Right renal pelvis (tissue), 4 donors: ENCODE measurements at regions not wholly inside any gene's neighbourhood (a gene's known extent, or its start where the extent isn't known, plus 50 kb on each side); places are given as distances from the start of the nearest gene placed in this dataset.

Experiments
- DNase-seq, 4 donors: peaks; one replicate each; pipeline ENCODE4 v3.0.0-alpha.2; 2013; ENCODE audit warnings: low read depth in 4 of 4, low spot score in 3 of 4, missing footprints in 1 of 4

DNA sequence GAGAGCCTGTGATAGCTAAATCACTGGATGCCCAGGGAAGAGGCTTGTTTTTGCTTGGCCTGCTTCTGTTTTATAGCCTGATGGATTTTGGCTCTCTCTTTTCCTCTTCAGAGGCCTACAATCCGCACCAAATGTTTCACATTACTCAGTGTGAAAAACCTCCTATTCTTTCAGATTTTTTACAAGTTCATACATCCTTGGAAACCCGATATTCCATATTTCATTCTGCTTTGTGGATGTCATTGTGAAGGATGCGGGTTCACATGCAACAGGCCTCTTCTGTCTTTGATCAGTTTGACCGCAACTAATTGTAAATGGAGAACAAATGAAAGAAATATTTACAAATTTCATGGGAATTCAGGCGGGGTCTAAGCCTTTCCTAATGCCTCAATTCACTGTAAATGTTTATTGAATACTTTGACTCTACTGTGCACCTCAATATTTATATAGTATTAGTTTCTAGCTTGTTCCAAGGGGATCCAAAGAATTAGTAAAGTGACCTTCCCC is 269.9 kb downstream of the DMRT2 start:
- no peak for DNase-seq

DNA sequence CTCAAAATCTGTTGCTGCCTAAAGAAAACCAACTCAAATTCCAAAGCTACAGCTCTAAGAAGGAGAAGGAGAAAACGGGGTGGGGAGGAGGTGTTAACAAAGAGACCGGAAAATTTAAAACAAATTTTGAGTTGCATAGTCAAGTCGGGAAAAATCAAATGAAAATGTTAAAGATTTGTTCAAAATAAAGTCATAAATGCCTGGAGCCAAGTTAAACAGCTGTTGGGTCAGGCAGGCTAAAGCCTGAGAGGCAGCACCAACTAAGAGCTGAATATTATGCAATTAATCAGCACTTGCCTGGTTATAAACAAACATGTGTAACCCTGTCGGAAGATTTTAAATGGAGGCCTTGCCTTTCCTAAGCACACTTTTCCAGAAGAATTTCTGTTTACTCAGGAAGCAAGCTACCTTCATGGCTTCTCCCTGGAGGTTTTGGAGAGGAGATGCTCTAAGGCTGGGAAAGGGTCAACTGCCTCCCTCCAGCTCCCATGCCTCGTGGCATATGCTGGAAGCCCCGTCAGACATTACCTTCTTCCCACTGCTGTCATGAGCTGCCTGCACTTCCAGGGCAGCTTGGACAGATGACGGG is 270.5 kb downstream of the DMRT2 start:
- DNase-seq, result no peak

DNA sequence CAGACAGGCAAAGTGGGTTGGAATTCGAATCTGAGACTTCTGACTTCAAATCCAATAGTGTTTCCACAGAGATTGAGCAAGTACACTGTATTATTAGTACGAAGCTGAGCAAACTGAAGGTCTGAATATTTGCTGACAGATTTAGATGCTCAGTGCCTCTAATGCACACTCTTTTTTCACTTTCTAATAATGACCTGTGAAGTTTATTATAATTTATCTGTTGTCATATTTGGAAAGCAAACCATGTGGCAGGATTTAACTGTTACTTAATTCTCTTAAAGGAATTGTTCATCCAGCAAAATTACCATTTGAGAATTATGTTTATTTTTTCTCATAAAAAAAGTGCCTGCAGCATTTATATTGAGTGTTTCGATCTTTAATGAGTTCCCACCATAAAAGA is 277.3 kb downstream of the DMRT2 start:
- no peak for DNase-seq

DNA sequence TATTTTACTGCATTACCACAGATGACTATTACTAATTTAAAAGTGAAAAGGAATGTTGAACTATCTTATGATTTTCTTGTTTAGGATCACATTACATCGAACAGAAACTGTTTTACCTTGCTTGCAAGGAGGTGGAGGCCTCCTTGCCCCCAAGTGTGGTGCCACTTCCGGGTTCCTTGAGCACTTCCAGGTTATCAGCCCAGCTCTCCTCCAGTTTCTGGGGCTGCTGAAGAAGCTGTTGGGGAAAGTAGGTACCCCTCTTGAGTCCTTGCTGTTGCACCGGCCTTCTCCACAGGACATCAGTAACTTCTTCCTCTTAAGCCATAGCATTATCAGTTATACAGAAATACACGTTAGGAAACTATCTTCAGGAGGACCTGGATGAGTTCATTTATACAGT is 278.2 kb downstream of the DMRT2 start:
- no peak for DNase-seq

DNA sequence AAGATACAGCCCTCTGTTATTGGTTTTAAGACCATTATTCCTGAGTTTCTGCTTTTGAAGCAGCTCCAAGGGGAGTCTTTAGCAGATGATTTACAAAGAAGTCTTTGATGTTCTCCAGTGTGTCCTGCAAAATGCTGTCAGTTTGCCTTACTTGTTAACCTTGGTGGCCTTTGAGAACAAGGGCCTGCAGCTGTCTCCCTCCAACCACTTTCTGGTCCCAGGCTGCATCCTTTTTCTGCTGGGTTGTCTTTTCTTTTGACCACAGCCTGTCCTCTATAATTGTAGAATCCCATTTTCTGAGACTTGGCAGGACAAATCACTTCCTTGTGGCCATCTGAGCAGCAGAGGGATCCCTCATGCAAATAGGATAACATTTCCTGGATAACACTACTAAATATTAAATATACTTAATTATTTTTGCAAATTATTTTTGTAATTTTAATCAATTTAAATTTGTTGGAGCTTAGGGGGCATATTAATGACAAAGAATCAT is 281.4 kb downstream of the DMRT2 start:
- no peak for DNase-seq

DNA sequence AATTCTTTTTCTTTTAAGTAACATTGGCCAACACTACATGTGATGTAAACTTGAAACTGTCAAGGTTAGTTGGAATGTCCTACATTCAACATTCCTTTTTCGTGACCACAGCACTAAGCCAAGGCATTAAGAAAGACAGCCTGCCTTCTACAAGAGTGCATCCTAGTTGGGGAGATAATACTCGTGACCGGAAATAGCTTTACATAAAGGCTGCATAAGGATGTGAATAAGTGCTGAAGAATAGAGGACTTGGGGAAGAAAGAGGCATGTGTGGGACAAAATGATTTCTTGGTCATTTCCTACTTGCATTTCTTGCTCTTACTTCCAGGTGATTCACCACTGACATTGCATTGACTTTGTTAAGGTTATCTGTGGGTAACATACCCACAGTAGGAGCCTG is 282.0 kb downstream of the DMRT2 start:
- no peak for DNase-seq

DNA sequence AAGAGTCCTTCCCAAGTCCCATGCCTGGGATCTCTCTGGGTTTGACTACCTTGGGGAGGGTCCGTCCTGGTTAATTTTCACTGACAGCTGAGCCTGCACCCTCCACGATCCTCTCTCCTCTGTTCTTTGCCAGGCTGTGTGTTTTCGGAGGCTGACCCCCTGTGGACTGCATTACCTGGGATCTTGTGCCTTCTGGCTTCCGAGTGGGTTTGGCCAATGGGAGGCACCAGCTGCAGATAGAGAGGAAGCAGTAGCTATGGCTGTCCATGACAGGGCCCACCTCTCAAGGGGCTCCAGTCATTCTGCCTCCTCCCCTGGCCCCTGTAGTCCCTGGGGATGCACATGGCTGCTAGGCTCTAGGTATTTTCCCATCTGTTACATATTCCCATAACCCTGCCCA is 285.0 kb downstream of the DMRT2 start:
- DNase-seq, result no peak

DNA sequence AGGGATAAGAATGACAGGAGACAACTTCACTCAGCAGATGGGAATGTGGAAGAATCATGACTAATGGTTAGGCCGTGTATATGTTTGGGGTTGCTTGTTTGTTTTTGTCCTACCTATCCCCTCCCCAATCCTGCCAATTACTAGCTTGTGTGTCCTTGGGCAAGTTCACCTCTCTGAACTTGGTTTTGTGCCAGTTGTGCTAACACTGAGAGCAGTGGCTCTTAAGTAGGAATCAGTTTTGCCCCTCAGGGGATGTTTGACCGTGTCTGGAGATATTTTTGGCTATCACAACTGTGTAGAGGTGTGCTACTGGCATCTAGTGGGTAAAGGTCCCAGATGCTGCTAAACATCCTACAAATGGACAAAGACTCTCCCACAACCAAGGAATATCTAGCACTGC is 287.0 kb downstream of the DMRT2 start:
- DNase-seq, result no peak

DNA sequence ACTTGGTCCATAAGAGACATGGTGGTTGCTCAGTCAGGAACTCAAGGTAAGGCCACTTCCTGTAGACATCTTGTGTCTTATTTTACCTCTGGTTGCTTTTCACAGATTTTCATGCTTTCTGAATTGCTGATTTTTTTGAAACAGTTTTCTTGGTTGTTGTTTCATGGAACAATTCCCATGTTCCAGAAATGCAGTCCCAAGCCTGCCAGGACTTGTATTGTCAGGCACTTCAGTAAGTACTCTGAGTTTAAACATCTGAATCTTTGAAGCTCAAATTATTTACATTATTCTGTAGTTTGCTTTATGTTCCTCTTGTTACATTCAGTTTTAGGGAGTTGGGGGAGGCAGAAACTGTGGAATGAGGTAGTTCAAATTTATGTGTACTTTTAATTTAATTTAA is 290.2 kb downstream of the DMRT2 start:
- no peak for DNase-seq

DNA sequence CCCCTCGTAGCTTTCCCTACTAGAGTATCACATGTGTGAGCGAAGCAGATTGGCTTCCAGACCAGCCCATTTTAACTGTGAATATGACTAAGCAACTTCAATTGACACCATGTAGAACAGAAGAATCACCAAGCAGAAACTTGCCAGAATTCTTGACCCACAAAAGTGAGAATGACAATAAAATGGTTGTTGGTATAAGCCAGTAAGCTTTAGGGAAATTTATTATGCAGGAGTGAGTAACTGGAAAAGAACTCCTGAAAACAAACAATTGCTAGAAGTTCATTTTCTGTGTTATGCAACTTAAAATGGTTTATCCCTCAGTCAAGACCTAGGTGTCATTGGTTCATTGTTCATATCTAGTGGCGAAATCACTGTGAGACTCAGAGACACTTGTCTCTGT is 303.1 kb downstream of the DMRT2 start:
- no peak for DNase-seq

DNA sequence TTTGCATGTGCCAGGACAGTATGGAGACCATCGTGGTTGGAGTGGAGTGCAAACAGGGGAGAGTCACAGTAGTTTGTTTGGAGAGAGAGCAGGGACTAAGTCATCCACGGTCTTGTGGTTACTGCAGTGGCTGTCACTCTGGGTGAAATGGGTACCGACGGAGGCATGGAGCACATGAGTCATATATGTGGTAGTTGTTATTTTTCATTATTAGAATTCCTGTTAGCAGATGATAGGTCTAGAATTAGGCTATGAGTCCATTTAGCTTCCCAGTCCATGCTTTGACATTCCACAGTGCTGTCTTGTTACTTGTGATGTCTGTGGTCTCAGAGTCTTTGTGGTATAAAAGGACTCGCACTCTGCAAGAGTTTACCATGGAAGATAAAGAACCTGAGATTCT is 303.9 kb downstream of the DMRT2 start:
- DNase-seq, result no peak

DNA sequence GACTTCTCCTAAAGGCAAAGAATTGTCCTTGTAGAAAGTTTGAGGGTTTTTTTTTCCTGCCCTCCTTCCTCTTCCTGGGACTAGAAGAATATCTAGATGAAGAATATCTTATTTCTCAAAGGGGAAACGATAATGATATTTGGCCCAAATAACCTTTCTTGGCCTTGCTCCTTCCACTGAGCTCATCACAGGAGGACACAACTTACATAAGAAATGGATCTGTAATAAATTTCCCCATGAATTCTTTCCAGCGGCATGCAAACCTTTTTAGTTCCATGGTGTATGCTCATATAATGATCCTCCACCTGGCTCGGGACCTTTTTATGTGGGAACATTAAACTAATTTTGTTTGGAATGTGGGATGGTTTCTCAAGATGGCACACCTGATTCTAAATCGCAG is 304.4 kb downstream of the DMRT2 start:
- DNase-seq, result no peak

DNA sequence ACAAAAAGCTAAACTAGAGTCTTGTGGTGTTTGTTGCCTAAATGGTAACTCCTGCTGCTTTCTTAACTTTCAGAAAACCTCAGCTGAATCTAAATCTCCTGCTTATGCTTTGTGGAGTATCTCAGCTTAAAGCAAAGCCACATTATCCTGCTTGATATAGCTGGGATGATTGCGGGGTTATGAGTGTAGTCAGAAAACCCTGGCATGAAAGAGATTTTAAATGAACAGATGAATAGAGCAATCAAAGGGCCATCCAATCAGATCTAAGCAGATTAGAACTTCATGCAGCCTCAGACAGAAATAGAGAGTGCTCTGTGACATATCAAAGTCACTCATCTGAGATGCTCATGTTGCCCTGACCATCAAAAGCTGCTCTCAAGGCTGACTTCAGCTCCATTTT is 305.5 kb downstream of the DMRT2 start:
- DNase-seq, result no peak

DNA sequence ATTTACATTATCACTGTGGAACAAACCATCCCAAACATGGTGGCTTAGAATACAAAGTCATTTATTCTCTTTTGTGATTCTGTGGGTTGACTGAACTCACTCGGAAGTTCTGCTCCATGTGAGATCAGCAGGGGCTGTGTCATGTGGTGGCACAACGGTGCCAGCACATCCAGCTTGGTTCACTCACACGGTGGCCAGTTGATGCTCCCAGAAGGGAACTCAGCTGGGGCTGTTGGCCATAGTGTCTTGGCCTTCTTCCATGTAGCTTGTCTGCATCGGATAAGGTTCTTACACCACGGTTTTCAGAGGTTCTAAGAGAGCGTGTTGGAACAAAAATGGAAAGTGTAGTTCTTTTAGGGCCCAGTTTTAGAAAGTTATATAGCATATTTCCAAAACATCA is 312.7 kb downstream of the DMRT2 start:
- no peak for DNase-seq

DNA sequence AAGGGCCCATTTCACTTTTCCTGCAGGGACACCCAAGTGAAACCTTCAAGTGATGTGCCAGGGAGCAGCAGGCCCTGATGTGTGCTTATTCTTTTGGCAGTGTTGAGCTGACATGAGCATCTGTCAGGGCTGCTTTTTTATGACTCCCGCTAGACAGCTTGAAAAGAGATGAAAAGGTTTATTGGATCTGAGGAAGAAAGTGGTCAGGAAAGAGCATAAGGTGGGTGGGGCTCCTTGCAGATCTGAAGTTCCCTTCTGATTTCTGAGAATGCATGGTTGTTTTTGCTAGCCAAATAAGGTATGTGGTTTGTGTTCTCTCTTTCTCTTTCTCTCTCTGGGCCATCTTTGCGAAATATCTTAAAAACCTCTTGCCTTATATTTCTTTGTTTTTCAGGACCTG is 316.1 kb downstream of the DMRT2 start:
- DNase-seq, result no peak

DNA sequence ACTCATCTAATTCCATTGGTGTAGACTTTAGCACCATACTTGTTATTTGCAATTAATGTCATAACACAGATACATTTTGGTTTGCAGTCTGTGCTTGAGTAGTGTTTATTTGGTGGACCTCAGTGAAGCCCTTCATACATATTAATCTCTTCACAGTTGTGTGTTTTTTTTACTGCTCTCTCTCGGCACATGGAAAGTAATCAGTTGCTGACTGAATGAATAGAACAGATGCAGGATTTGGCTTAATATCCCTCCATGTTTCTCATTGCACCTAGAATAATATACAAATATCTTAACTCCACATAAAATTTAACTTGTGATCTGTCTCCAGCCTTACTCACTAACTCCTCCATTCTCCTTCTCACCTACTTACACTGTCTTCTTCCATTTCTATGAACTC is 319.1 kb downstream of the DMRT2 start:
- DNase-seq, result no peak

DNA sequence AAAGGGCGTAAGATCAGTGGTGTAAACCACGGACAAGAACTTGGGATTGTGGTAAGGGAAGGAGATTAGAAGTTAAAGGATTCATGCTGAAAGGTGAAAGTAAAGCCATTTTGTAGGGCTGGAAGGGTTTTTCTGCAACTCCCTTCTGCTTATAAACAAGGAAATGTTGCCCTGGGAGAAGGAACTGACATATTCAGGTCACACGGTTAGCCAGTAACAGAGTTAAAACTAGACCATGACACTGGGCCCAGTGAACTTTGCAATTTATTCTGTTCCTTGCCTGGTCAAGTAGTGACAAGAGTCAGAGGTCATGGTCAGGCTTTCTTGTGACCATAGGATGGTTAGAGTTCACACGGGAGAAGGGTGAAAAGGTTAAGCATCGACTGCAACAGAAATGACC is 323.3 kb downstream of the DMRT2 start:
- no peak for DNase-seq

DNA sequence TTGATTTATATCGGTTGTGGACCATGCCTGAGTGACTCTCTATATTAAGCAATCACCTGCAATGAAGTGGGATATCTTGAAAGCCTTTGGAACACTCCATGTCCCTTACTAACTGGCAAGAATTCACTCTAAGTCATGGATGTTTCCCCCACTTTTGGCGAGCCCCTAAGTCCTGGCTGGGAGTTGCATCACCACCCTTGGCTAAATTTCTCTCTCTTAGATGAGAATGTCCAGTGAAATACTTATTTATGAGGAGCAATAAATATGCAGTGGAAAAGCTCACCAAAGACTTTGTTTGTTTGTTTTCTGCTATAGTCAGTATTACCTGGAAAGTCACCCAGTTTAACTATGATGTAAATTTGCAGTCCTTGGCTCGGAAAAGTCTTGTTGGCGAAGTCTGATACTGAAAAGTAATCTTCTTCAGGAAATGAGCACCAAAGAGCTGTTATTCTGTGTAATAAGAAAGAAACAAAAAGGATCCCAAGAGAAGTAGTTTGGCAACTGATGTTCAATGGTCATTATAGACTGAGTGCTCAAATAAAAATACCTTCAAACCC is 333.8 kb downstream of the DMRT2 start:
- no peak for DNase-seq

DNA sequence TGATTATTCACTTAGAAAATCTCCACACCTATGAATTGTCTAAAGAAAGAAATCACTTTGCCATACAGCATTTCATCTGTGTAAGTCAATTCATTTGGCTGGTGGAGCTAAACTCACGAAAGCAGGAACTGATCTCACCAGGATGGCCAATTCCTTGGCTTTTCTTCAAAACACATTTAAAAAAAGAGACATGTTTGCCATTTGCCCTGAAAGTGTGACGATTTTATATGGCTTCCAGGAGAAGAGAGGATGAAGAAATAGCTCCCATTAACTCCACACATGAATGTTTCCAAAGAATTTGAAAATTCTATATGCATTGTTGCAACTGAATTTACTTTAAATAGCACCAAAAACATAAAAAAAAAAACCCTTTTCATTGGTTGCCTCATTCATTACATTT is 334.7 kb downstream of the DMRT2 start:
- DNase-seq, result no peak

DNA sequence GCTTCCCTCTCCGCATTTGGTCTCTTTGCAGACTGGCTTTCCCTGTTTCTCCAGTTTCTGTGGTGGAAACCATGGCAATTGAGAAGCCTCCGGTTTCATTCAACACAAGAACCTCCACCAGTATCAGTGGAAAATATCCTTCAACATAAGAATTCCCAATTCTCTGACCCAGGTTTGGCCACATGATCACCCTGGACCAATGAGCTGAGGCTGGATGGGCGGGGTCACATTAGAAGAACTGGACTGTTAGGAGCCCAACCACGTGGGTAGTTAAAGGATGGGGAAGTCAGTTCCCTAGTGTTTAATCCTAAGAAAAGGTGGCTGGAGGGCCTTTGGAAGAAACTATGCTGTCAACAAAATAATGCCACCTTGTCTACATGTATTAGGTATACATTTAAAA is 336.3 kb downstream of the DMRT2 start:
- no peak for DNase-seq

DNA sequence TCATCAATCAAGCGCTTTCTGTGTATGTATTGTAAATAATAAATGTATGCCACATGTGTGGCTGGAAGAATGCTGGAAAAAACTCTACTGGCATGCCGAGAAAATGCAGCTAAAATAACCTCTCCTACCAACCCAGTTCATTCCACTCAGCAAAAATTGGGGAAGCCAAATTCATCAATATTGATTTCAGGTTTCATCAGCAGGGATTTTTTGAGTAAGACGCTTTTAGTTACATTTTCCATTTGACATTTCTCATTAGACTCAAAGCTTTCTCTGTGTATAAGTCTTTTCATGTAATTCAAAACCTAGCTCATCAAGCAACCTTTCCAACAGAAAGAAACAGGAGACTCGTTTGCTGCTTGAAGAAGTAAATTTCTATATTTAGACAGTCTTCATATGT is 338.1 kb downstream of the DMRT2 start:
- DNase-seq, result no peak

DNA sequence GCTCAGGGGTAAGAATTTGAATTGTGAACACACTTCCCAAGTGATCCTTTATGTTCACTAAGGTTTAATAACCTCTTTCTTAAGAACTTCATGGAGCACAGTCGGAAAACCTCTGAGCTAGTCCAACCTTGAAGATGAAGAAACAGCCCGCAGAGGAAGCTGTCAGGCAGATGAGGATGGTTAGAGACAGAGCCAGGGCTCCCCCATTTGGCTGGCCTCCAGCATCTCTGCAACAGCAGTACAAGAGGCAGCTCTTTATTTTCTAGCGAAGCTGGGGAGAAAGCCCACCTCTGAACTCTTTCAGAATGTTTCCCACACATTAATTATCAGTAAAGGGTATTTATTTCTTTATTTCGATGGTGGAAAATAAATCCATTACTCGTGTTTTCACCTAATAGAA is 350.8 kb downstream of the DMRT2 start:
- DNase-seq, result no peak

DNA sequence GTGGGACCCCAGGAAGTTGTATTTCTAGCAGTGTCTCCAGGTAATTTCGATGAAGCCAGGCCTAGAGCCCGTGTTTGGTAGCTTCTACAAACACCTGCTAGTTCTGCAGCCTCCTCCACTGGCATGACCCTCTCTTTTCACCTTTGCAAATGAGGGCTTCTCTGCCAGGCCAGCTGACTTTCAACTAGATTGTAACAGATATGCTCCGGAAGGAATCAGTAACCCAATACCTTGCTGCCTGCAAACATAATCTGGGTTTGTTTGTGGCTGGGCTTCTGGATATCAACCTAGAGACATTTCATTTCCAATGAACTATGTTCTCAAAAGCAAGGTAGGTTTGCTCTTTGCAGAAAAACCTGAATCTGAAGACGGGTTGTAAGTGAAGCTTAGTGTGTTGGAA is 354.8 kb downstream of the DMRT2 start:
- no peak for DNase-seq
